Mesothelial cell of epicardium (in vitro differentiated cells): ENCODE measurements at regions not wholly inside any gene's neighbourhood (a gene's known extent, or its start where the extent isn't known, plus 50 kb on each side); places are given as distances from the start of the nearest gene placed in this dataset.

Experiments
- DNase-seq, 2 experiments: peaks; one replicate each; pipeline ENCODE4 v3.0.0; 2021; ENCODE audit warnings: low spot score in 2 of 2; ENCODE audit not compliant: unreplicated experiment in 2 of 2
- H3K27ac Mint-ChIP-seq: 2 replicates; pipeline ENCODE4 v1.8.0; 2021; ENCODE audit warnings: mixed read lengths
- H3K27me3 Mint-ChIP-seq: 2 replicates; pipeline ENCODE4 v1.8.0; 2021; ENCODE audit warnings: low read depth, mixed read lengths
- H3K36me3 Mint-ChIP-seq: 2 replicates; pipeline ENCODE4 v1.8.0; 2021; ENCODE audit warnings: mixed read lengths
- H3K4me1 Mint-ChIP-seq: 2 replicates; pipeline ENCODE4 v1.8.0; 2021; ENCODE audit warnings: mixed read lengths
- H3K4me3 Mint-ChIP-seq: 2 replicates; pipeline ENCODE4 v1.8.0; 2021; ENCODE audit warnings: mild to moderate bottlenecking, moderate library complexity, mixed read lengths
- H3K9me3 Mint-ChIP-seq: 2 replicates; pipeline ENCODE4 v1.8.0; 2021; ENCODE audit warnings: mixed read lengths
- TF ChIP-seq, protein P1 (sequence below): fragments of 200-600 bp; sonication (generic); IDR thresholded peaks from one replicate; pipeline ENCODE4 v1.5.0; 2021; ENCODE audit warnings: antibody characterized with exemption; ENCODE audit not compliant: unreplicated experiment

GRCh38 chr9:129402371-129402739 lies 218.5 kb downstream of the C9orf50 start:
- H3K27ac Mint-ChIP-seq: peak overlapping the region; percentile 84

DNA sequence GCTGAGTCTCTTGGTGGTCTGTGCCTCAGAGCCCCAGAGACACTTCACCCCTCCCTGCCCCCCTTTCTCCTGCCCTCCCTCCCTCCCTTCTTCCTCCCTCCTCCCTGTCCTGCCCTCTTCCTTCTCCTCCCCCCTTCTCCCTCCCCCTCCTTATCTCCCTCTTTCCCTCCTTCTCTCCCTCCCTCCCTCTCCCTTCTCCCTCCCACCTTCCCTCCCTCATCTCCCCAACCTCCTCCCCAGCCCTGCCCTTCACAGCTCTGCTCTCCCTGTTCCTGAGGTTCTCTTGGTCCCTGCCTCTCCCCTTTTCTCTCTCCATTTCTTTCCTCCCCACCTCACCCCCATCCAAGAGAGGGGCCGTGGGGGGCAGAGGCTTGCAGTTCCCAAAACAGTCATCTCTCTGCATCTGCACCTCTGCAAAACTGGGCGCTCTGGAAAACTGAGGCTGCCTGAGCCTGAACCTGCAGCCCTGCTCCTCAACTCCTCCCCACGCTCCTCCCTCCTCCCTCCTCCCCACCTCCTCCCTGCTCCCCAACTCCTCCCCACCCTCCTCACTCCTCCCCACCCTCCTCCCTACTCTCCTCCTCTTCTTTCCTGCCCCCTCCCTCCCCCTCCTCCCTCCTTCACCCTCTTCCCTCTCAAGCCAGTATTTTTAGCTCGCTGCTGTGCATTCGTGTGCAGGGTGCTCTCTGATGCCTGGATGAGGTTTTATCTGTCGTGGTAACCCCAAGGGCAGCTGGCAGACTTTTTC lies 219.1 kb downstream of the C9orf50 start:
- H3K4me3 Mint-ChIP-seq: no peak overlapping the region
- H3K36me3 Mint-ChIP-seq: no peaks in the 10 kb centered on the region
- peak overlapping the region; percentile 84 for H3K27ac Mint-ChIP-seq
- no peaks in the 10 kb centered on the region for H3K9me3 Mint-ChIP-seq
- no peaks in the 10 kb centered on the region for H3K27me3 Mint-ChIP-seq
- TF ChIP-seq, protein P1, sequence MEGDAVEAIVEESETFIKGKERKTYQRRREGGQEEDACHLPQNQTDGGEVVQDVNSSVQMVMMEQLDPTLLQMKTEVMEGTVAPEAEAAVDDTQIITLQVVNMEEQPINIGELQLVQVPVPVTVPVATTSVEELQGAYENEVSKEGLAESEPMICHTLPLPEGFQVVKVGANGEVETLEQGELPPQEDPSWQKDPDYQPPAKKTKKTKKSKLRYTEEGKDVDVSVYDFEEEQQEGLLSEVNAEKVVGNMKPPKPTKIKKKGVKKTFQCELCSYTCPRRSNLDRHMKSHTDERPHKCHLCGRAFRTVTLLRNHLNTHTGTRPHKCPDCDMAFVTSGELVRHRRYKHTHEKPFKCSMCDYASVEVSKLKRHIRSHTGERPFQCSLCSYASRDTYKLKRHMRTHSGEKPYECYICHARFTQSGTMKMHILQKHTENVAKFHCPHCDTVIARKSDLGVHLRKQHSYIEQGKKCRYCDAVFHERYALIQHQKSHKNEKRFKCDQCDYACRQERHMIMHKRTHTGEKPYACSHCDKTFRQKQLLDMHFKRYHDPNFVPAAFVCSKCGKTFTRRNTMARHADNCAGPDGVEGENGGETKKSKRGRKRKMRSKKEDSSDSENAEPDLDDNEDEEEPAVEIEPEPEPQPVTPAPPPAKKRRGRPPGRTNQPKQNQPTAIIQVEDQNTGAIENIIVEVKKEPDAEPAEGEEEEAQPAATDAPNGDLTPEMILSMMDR: no peak
- peaks cover 54% of the 10 kb centered on the region for H3K4me1 Mint-ChIP-seq
- no peak for DNase-seq

More at GRCh38 chr9:129402371-129402739, 218.5 kb downstream of the C9orf50 start:
- H3K9me3 Mint-ChIP-seq: no peaks in the 10 kb centered on the region
- peak overlapping the region; percentile 15 for H3K4me3 Mint-ChIP-seq
- no peaks in the 10 kb centered on the region for H3K27me3 Mint-ChIP-seq
- TF ChIP-seq, protein P1: no peak
- DNase-seq: no peak
- no peaks in the 10 kb centered on the region for H3K36me3 Mint-ChIP-seq
- peaks cover 57% of the 10 kb centered on the region for H3K4me1 Mint-ChIP-seq

DNA sequence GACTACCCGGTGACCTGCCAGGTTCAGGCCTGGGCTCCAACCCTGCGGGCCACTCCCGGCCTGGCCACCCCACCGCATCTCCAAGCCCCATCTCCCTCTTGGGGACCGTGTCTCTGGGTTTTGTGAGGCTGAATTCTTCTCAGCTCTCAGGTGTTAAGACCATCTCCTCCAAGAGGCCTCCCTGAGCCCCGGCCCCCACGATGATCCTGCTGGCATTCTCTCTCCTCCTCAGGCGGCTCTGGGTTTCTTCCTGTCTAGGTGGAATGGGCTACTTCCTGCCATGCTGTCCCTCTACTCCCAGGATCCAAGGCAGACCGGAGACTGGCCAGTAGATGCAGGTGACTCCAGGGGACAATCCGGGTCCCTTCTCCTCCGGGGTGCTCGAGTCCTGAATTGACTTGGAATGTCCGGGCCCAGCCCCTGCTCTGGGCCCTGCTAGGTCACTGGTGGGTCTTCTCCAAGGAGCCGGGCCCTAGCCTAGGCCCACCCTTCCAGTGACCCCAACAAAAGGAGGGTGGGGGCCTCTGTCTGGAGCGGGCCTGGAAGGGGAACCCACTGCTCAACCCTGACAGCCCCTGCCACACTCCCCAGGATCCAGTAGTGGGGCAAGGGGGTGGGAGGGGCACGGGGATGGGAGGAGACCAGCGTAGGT lies 219.8 kb downstream of the C9orf50 start:
- H3K4me3 Mint-ChIP-seq: no peak overlapping the region
- no peak for DNase-seq
- no peaks in the 10 kb centered on the region for H3K9me3 Mint-ChIP-seq
- no peaks in the 10 kb centered on the region for H3K27me3 Mint-ChIP-seq
- H3K27ac Mint-ChIP-seq: peak overlapping the region; percentile 76
- H3K36me3 Mint-ChIP-seq: no peaks in the 10 kb centered on the region
- peaks cover 47% of the 10 kb centered on the region for H3K4me1 Mint-ChIP-seq
- TF ChIP-seq, protein P1: no peak

DNA sequence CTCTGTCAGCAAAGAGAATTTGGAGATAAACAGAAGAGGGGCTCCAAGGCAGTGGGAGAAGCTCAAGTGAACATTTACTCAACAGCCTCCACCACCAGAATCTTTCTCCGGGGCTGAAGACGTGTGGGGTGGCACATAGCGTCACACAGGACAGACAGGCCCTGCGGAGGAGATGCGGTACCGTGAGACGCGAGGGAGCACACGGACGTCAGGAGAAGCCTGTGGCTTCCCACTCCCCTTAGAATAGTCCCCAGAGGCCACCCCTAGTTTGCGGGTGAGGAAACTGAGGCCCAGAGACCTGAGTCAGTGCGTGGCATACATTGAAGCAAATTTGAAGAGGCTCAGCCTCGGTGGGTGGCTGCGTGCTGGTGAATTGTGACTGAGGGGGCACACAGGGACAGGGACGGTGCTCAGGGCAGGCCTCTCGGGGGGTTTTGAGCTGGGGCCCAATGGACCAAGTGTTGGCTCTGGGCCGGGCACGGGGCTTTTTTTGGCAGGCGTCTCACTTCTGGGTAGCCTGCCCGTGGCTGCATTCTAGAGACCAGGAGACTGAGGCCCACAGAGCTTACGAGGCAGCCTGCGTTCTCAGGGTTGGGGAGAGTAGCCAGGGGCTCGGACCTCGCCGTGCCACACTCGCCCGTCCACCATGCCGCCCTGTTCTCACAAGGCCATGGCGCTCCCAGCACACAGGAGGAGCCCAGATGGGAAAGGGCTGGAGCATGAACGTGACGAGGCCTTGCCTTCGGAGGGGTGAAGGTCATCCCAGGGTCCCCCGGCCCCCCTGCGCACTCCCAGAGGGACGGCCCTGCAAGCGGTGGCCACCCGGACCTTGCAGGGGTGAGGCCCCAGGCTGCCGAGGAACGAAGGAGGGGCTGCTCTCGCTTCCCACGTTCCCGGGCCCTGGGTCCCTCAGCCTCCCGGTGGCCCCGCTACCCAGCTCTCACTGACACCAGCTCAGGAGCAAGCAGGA lies 220.6 kb downstream of the C9orf50 start:
- Mint-ChIP-seq H3K27me3 (no peaks in the 10 kb centered on the region), H3K27ac (peak overlapping the region; percentile 72), H3K9me3 (no peaks in the 10 kb centered on the region), H3K4me3 (no peak overlapping the region), H3K4me1 (peaks cover 47% of the 10 kb centered on the region), H3K36me3 (no peaks in the 10 kb centered on the region)
- no peak for DNase-seq
- TF ChIP-seq, protein P1: no peak

DNA sequence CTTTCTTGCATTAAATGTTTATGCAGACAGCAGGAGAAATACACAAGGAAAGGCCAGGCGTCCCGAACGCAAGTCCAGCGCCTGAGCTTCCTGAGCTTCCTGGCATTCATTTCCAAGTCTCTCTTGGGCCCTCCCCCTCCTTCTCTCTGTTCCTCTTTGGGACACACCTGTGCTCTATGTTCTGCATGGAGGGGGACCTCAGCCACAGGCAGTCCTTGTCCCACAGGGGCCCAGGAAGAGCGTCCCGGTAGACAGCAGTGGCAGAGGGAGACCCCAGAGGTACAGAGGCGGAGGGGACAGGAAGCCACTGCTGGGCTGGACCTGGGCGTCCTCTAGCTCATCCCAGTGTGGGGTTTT lies 221.3 kb downstream of the C9orf50 start:
- Mint-ChIP-seq H3K36me3 (no peaks in the 10 kb centered on the region), H3K27ac (peak overlapping the region; percentile 72), H3K4me3 (no peak overlapping the region), H3K27me3 (no peaks in the 10 kb centered on the region), H3K9me3 (no peaks in the 10 kb centered on the region), H3K4me1 (peaks cover 43% of the 10 kb centered on the region)
- TF ChIP-seq, protein P1: no peak
- DNase-seq: no peak
